HepG2 (cell line): ENCODE measurements at regions not wholly inside any gene's neighbourhood (a gene's known extent, or its start where the extent isn't known, plus 50 kb on each side); places are given as distances from the start of the nearest gene placed in this dataset.

Experiments
- ATAC-seq: fragments of 200-7000 bp; cut with Tn5 transposase; 3 replicates; pipeline ENCODE4 v1.9.1; 2020; ENCODE audit warnings: mild to moderate bottlenecking, moderate library complexity
- BruUV-seq: library from RNA; stranded (reverse); fragments of 400-500 nt; replicated peaks from 2 replicates; lab custom pipeline; 2021; lab: Mats Ljungman, UMichigan
- CTCF ChIA-PET: fragments of 300-600 bp; formaldehyde crosslinking; extraction: SDS; loops from one replicate; lab custom pipeline; 2021; ENCODE audit warnings: low total read pairs, inconsistent platforms, low intra/inter-chr PET ratio; lab: Yijun Ruan, JAX
- POLR2A ChIA-PET: fragments of 350-600 bp; sonication (Branson Sonifier 250); formaldehyde crosslinking; loops from one replicate; lab custom pipeline; 2020; ENCODE audit warnings: antibody characterized with exemption, inconsistent platforms; lab: Yijun Ruan, JAX
- DNase-seq: peaks from one replicate; pipeline ENCODE4 v3.0.0-alpha.2; 2015; ENCODE audit warnings: low spot score
- FAIRE-seq: peaks from 3 replicates; lab custom pipeline; 2011; peaks lifted over from hg19 to GRCh38; lab: Jason Lieb, UNC
- H2AFZ ChIP-seq: one replicate; pipeline ENCODE4 v1.6.1; 2011; ENCODE audit warnings: low read length, inconsistent platforms
- H3K27ac ChIP-seq: fragments of 300-600 bp; 3 replicates; pipeline ENCODE4 v1.8.0; 2011; ENCODE audit warnings: mixed run types, mild to moderate bottlenecking, mixed read lengths, low read length, inconsistent platforms; ENCODE audit not compliant: insufficient read depth; ENCODE audit errors: extremely low read length
- H3K27me3 ChIP-seq, 2 experiments: fragments of 200-600 bp in 1 of 2; 2 replicates in 1 of 2; 3 replicates in 1 of 2; pipeline versions ENCODE4 v1.6.0 to v1.8.0; 2011; ENCODE audit warnings: low read length in 2 of 2, mild to moderate bottlenecking in 2 of 2, moderate library complexity in 2 of 2, inconsistent platforms in 1 of 2; ENCODE audit not compliant: insufficient read depth in 2 of 2, control insufficient read depth in 1 of 2
- H3K36me3 ChIP-seq, 2 experiments: fragments of 200-600 bp in 1 of 2; replicated peaks in 1 of 2; 2 replicates in 1 of 2; 3 replicates in 1 of 2; pipeline versions ENCODE4 v1.5.1 to v1.8.0; 2011; ENCODE audit warnings: low read length in 2 of 2, inconsistent platforms in 1 of 2; ENCODE audit not compliant: insufficient read depth in 2 of 2, control insufficient read depth in 1 of 2
- H3K4me1 ChIP-seq: 2 replicates; pipeline ENCODE4 v1.5.1; 2012; ENCODE audit warnings: low read length, inconsistent platforms; ENCODE audit not compliant: insufficient read depth
- H3K4me2 ChIP-seq: 2 replicates; pipeline ENCODE4 v1.6.0; 2011; ENCODE audit warnings: low read depth, low read length, inconsistent platforms
- H3K4me3 ChIP-seq, 3 experiments: fragments of 200-600 bp in 1 of 3; sonication (generic), shearing (Covaris generic) in 1 of 3; replicated peaks in 1 of 3; 2 replicates each; pipeline ENCODE4 v1.5.1; 2011 to 2016; ENCODE audit warnings: low read length in 3 of 3, inconsistent platforms in 2 of 3, low read depth in 2 of 3, mild to moderate bottlenecking in 2 of 3, control low read depth in 1 of 3, mixed read lengths in 1 of 3; ENCODE audit not compliant: insufficient read depth in 1 of 3
- H3K79me2 ChIP-seq: one replicate; pipeline ENCODE4 v1.6.1; 2011; ENCODE audit warnings: low read length, inconsistent platforms; ENCODE audit not compliant: insufficient read depth
- H3K9ac ChIP-seq: 2 replicates; pipeline ENCODE4 v1.6.0; 2011; ENCODE audit warnings: mild to moderate bottlenecking, low read depth, low read length, inconsistent platforms; ENCODE audit not compliant: insufficient read depth
- H3K9me3 ChIP-seq: 2 replicates; pipeline ENCODE4 v1.5.1; 2012; ENCODE audit warnings: mild to moderate bottlenecking, low read length
- H4K20me1 ChIP-seq: 2 replicates; pipeline ENCODE4 v1.6.0; 2011; ENCODE audit warnings: inconsistent platforms, mild to moderate bottlenecking, low read length, moderate library complexity; ENCODE audit not compliant: insufficient read depth
- GPBP1L1 ChIP-seq: sonication (generic); formaldehyde crosslinking; IDR thresholded peaks from 2 replicates; pipeline ENCODE4 v1.5.0; 2020; ENCODE audit warnings: mild to moderate bottlenecking, missing genetic modification reagents
- MIER3 ChIP-seq: IDR thresholded peaks from 2 replicates; pipeline ENCODE4 v1.6.1; 2016; ENCODE audit warnings: missing compliant biosample characterization, borderline replicate concordance
- ZBTB43 ChIP-seq: sonication (generic); formaldehyde crosslinking; conservative IDR thresholded peaks from 2 replicates; pipeline ENCODE4 v1.4.0; 2020; ENCODE audit warnings: missing genetic modification reagents
- ZNF282 ChIP-seq: fragments of 450-650 bp; IDR thresholded peaks from 2 replicates; pipeline ENCODE4 v1.6.1; 2018; ENCODE audit not compliant: partially characterized antibody
- ZNF530 ChIP-seq: sonication (generic); formaldehyde crosslinking; IDR thresholded peaks from 2 replicates; pipeline ENCODE4 v1.5.0; 2020; ENCODE audit warnings: low read depth, mild to moderate bottlenecking, missing genetic modification reagents
- ZNF678 ChIP-seq: sonication (generic); formaldehyde crosslinking; IDR thresholded peaks from 2 replicates; pipeline ENCODE4 v1.4.0; 2020; ENCODE audit warnings: mild to moderate bottlenecking, missing genetic modification reagents
- WGBS: methylation state at CpG from one replicate; pipeline ENCODE4 v1.1.6; 2017; ENCODE audit warnings: low lambda C conversion rate; 5-methylcytosine and 5-hydroxymethylcytosine counted together
- in situ Hi-C: cut with HindIII; loops from 2 replicates; pipeline ENCODE4 v1.10.0; 2017; ENCODE audit warnings: low pct_unique_long_range_greater_than_20kb; ENCODE audit not compliant: extremely low pct_ligation_motif_present
- intact Hi-C: fragments of 100-400 bp; cut with micrococcal nuclease; formaldehyde crosslinking; loops from one replicate; pipeline ENCODE4 v1.10.0; 2022; ENCODE audit not compliant: unreplicated experiment
- TF ChIP-seq, protein P1 (sequence below): sonication (generic); formaldehyde crosslinking; IDR thresholded peaks from 2 replicates; pipeline ENCODE4 v1.4.0; 2020; ENCODE audit warnings: missing genetic modification reagents

DNA sequence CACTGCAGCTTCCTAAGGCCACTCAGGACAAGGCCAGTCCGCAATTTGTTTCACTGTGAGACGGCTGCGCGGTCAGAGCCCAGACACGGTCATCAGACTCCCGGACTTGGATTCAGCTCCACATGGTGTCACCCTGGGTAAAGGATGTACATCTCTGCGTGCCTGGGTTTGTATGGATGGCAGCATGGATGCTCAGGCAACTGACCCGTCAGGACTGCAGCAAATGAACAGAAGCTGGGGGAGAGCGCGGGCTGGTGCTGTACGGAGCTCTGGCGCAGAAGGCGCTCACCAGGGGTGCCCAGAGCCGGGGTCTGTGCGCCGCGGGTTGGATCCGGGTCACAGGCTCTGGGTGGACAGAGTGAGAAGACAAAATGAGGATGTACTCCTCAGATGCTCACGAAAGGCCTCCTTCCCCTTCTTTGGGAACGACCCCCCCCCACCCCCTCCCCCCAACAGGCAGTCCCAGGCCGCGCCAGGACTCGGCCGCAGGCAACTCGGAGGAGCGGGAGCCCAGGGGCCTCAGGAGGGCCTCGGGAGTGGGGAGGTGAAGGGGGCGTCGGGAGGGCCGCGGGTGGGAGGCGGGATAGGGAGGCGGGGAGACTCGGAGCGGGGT lies 92.4 kb downstream of the CXCL12 start:
- ChIA-PET POLR2A (no interaction called here), CTCF (no interaction called here)
- Histone ChIP-seq H3K4me2 (no peak overlapping the region), H3K27ac (no peak overlapping the region), H2AFZ (no peak overlapping the region), H4K20me1 (no peaks in the 10 kb centered on the region), H3K36me3 (no peaks in the 10 kb centered on the region), H3K4me3 (no peak overlapping the region), H3K27me3 (no peaks in the 10 kb centered on the region), H3K9me3 (no peaks in the 10 kb centered on the region), H3K9ac (no peak overlapping the region), H3K4me1 (peaks cover 10% of the 10 kb centered on the region; the same call in 1 of the 2 replicates), H3K79me2 (no peaks in the 10 kb centered on the region)
- TF ChIP-seq ZNF678 (CRISPR knock-in tag) (no peak), ZBTB43 (CRISPR knock-in tag) (no peak), ZNF530 (CRISPR knock-in tag) (no peak), GPBP1L1 (CRISPR knock-in tag) (no peak), MIER3 (no peak), ZNF282 (no peak)
- TF ChIP-seq, protein P1, sequence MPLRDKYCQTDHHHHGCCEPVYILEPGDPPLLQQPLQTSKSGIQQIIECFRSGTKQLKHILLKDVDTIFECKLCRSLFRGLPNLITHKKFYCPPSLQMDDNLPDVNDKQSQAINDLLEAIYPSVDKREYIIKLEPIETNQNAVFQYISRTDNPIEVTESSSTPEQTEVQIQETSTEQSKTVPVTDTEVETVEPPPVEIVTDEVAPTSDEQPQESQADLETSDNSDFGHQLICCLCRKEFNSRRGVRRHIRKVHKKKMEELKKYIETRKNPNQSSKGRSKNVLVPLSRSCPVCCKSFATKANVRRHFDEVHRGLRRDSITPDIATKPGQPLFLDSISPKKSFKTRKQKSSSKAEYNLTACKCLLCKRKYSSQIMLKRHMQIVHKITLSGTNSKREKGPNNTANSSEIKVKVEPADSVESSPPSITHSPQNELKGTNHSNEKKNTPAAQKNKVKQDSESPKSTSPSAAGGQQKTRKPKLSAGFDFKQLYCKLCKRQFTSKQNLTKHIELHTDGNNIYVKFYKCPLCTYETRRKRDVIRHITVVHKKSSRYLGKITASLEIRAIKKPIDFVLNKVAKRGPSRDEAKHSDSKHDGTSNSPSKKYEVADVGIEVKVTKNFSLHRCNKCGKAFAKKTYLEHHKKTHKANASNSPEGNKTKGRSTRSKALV (CRISPR knock-in tag) = no peak
- intact Hi-C loops (no loop called here), in situ Hi-C loops (no loop called here)
- no TSS peak for BruUV-seq
- ATAC-seq (no peak), DNase-seq (no peak), FAIRE-seq (no peak)
- WGBS = 93% methylated on average over 24 of the region's 35 CpGs
